GM23248 (cell line): ENCODE measurements at regions not wholly inside any gene's neighbourhood (a gene's known extent, or its start where the extent isn't known, plus 50 kb on each side); places are given as distances from the start of the nearest gene placed in this dataset.

ENCODE experiments used
- DNase-seq: peaks from one replicate; pipeline ENCODE4 v3.0.0-alpha.2; 2015
- H2AFZ ChIP-seq: fragments of 200-600 bp; sonication (generic); 2 replicates; pipeline ENCODE4 v1.6.1; 2016; ENCODE audit warnings: antibody characterized with exemption
- H3F3A ChIP-seq: fragments of 200-600 bp; sonication (generic); 2 replicates; pipeline ENCODE4 v1.6.1; 2016; ENCODE audit warnings: mild to moderate bottlenecking, antibody characterized with exemption, mixed run types; ENCODE audit not compliant: insufficient read depth
- H3K27ac ChIP-seq: fragments of 200-600 bp; sonication (generic); 2 replicates; pipeline ENCODE4 v1.5.1; 2016; ENCODE audit warnings: mild to moderate bottlenecking
- H3K27me3 ChIP-seq: fragments of 200-600 bp; sonication (generic); replicated peaks from 2 replicates; pipeline ENCODE4 v1.6.1; 2016; ENCODE audit warnings: mild to moderate bottlenecking; ENCODE audit not compliant: insufficient read depth
- H3K36me3 ChIP-seq: fragments of 200-600 bp; sonication (generic); 2 replicates; pipeline ENCODE4 v1.6.1; 2016; ENCODE audit warnings: low read depth, mild to moderate bottlenecking
- H3K4me1 ChIP-seq: fragments of 200-600 bp; sonication (generic); 2 replicates; pipeline ENCODE4 v1.6.1; 2016; ENCODE audit warnings: mild to moderate bottlenecking; ENCODE audit not compliant: insufficient read depth
- H3K4me2 ChIP-seq: fragments of 200-600 bp; sonication (generic); one replicate; pipeline ENCODE4 v1.6.1; 2016; ENCODE audit warnings: mild to moderate bottlenecking; ENCODE audit not compliant: unreplicated experiment
- H3K4me3 ChIP-seq: fragments of 200-600 bp; sonication (generic); 2 replicates; pipeline ENCODE4 v1.5.1; 2016; ENCODE audit warnings: mild to moderate bottlenecking
- H3K79me2 ChIP-seq: fragments of 200-600 bp; sonication (generic); 2 replicates; pipeline ENCODE4 v1.6.1; 2016; ENCODE audit warnings: mild to moderate bottlenecking; ENCODE audit not compliant: insufficient read depth
- H3K9ac ChIP-seq: fragments of 200-600 bp; sonication (generic); 2 replicates; pipeline ENCODE4 v1.6.1; 2016; ENCODE audit warnings: mild to moderate bottlenecking
- H3K9me2 ChIP-seq: fragments of 200-600 bp; sonication (generic); 2 replicates; pipeline ENCODE4 v1.6.1; 2016; ENCODE audit warnings: mixed run types, mild to moderate bottlenecking, moderate library complexity; ENCODE audit not compliant: insufficient read depth
- H3K9me3 ChIP-seq: fragments of 200-600 bp; sonication (generic); one replicate; pipeline ENCODE4 v1.6.1; 2017; ENCODE audit warnings: low read depth
- H4K20me1 ChIP-seq: fragments of 200-600 bp; sonication (generic); 2 replicates; pipeline ENCODE4 v1.6.0; 2016; ENCODE audit not compliant: insufficient read depth
- EZH2 ChIP-seq: fragments of 200-600 bp; sonication (generic); IDR thresholded peaks from 2 replicates; pipeline ENCODE4 v1.6.1; 2018; ENCODE audit warnings: antibody characterized with exemption, mild to moderate bottlenecking; ENCODE audit not compliant: insufficient read depth, poor library complexity, severe bottlenecking
- EZH2phosphoT487 ChIP-seq: fragments of 200-600 bp; sonication (generic); IDR thresholded peaks from 2 replicates; pipeline ENCODE4 v1.6.1; 2018; ENCODE audit warnings: antibody characterized with exemption, moderate library complexity, mild to moderate bottlenecking, low read depth; ENCODE audit not compliant: insufficient read depth
- WGBS, 2 experiments: methylation state at CpG; one replicate each; pipeline ENCODE4 v1.1.6; 2015 to 2017; ENCODE audit warnings: low lambda C conversion rate in 2 of 2, low coverage in 1 of 2; ENCODE audit errors: missing lambda C conversion rate in 2 of 2; 5-methylcytosine and 5-hydroxymethylcytosine counted together
- in situ Hi-C: fragments of 300-500 bp; cut with MboI; formaldehyde crosslinking; loops from 2 replicates; pipeline ENCODE4 v1.15.0; 2020

- no peak for TF ChIP-seq EZH2phosphoT487
- TF ChIP-seq EZH2: no peak
- Histone ChIP-seq H3K79me2 (no peaks in the 10 kb centered on the region), H3K27ac (no peak overlapping the region), H3K9me3 (no peaks in the 10 kb centered on the region), H3F3A (no peaks in the 10 kb centered on the region), H3K9ac (no peak overlapping the region), H4K20me1 (no peaks in the 10 kb centered on the region), H3K4me2 (no peak overlapping the region), H3K27me3 (no peaks in the 10 kb centered on the region), H3K9me2 (no peaks in the 10 kb centered on the region), H3K4me3 (no peak overlapping the region), H3K4me1 (no peaks in the 10 kb centered on the region), H3K36me3 (no peaks in the 10 kb centered on the region), H2AFZ (no peak overlapping the region)
- no peak for DNase-seq
- in situ Hi-C loops: no loop called here
- 46 to 47% methylated on average over 12 of the region's 12 CpGs for WGBS, 2 experiments
Measured at GRCh38 chr5:63570752-63571151, 391.5 kb downstream of the HTR1A start.

GRCh38 chr5:63564789-63565188 is 397.5 kb downstream of the HTR1A start:
- H3K9me2 ChIP-seq: no peaks in the 10 kb centered on the region
- no peak overlapping the region for H2AFZ ChIP-seq
- no peaks in the 10 kb centered on the region for H3F3A ChIP-seq
- no peaks in the 10 kb centered on the region for H3K4me1 ChIP-seq
- H3K9ac ChIP-seq: no peak overlapping the region
- no peak for DNase-seq
- H3K4me3 ChIP-seq: no peak overlapping the region
- H3K27me3 ChIP-seq: no peaks in the 10 kb centered on the region
- 37 to 51% methylated on average over 3 of the region's 3 CpGs for WGBS, 2 experiments
- H4K20me1 ChIP-seq: no peaks in the 10 kb centered on the region
- TF ChIP-seq EZH2 (no peak), EZH2phosphoT487 (no peak)
- no peak overlapping the region for H3K4me2 ChIP-seq
- in situ Hi-C loops: no loop called here
- H3K9me3 ChIP-seq: no peaks in the 10 kb centered on the region
- H3K79me2 ChIP-seq: no peaks in the 10 kb centered on the region
- H3K27ac ChIP-seq: no peak overlapping the region
- H3K36me3 ChIP-seq: no peaks in the 10 kb centered on the region

- Histone ChIP-seq H3K9me3 (no peaks in the 10 kb centered on the region), H3K4me1 (no peaks in the 10 kb centered on the region), H4K20me1 (no peaks in the 10 kb centered on the region), H3K79me2 (no peaks in the 10 kb centered on the region), H3K27me3 (no peaks in the 10 kb centered on the region), H3F3A (no peaks in the 10 kb centered on the region), H3K27ac (no peak overlapping the region), H3K9ac (no peak overlapping the region), H3K36me3 (no peaks in the 10 kb centered on the region), H3K4me2 (no peak overlapping the region), H3K4me3 (no peak overlapping the region), H2AFZ (no peak overlapping the region), H3K9me2 (no peaks in the 10 kb centered on the region)
- 42 to 43% methylated on average over 20 of the region's 20 CpGs for WGBS, 2 experiments
- no peak for TF ChIP-seq EZH2phosphoT487
- TF ChIP-seq EZH2: no peak
- DNase-seq: no peak
- in situ Hi-C loops: no loop called here
Measured at GRCh38 chr5:63563008-63563917, 399.0 kb downstream of the HTR1A start.

GRCh38 chr5:63555874-63556273 is 406.4 kb downstream of the HTR1A start:
- DNase-seq: no peak
- no peaks in the 10 kb centered on the region for H3K9me2 ChIP-seq

More at GRCh38 chr5:63555874-63556273, 406.4 kb downstream of the HTR1A start:
- Histone ChIP-seq H4K20me1 (no peaks in the 10 kb centered on the region), H2AFZ (no peak overlapping the region), H3K9ac (no peak overlapping the region), H3K9me3 (no peaks in the 10 kb centered on the region), H3K27ac (no peak overlapping the region), H3F3A (no peaks in the 10 kb centered on the region), H3K4me1 (no peaks in the 10 kb centered on the region), H3K4me3 (no peak overlapping the region), H3K4me2 (no peak overlapping the region), H3K79me2 (no peaks in the 10 kb centered on the region), H3K27me3 (no peaks in the 10 kb centered on the region), H3K36me3 (no peaks in the 10 kb centered on the region)
- WGBS, 2 experiments: 5% methylated on average over 4 of the region's 4 CpGs
- no peak for TF ChIP-seq EZH2phosphoT487
- TF ChIP-seq EZH2: no peak
- in situ Hi-C loops: no loop called here
